Activated T-cell treated with anti-CD3 and anti-CD28 coated beads for 4 hours (primary cell): ENCODE measurements at regions not wholly inside any gene's neighbourhood (a gene's known extent, or its start where the extent isn't known, plus 50 kb on each side); places are given as distances from the start of the nearest gene placed in this dataset.

Experiments used
- DNase-seq: peaks from one replicate; pipeline ENCODE4 v3.0.0-alpha.2; 2020

- DNase-seq, result no peak
Measured at GRCh38 chr9:21672140-21672539, 130.3 kb upstream of the MTAP start.

- no peak for DNase-seq
Measured at GRCh38 chr9:21672761-21673160, 129.7 kb upstream of the MTAP start.

- DNase-seq, result no peak
Measured at GRCh38 chr9:21674894-21675293, 127.5 kb upstream of the MTAP start.

GRCh38 chr9:21677387-21677786 is 125.0 kb upstream of the MTAP start:
- DNase-seq, result no peak

GRCh38 chr9:21677834-21678233 is 124.6 kb upstream of the MTAP start:
- no peak for DNase-seq

- DNase-seq, result no peak
Measured at GRCh38 chr9:21679432-21679831, 123.0 kb upstream of the MTAP start.

- no peak for DNase-seq
Measured at GRCh38 chr9:21680590-21680989, 121.8 kb upstream of the MTAP start.

- no peak for DNase-seq
Measured at GRCh38 chr9:21681641-21682040, 120.8 kb upstream of the MTAP start.

GRCh38 chr9:21682381-21682780 is 120.1 kb upstream of the MTAP start:
- DNase-seq, result no peak

GRCh38 chr9:21682981-21683380 is 119.5 kb upstream of the MTAP start:
- DNase-seq, result no peak

GRCh38 chr9:21683484-21684175 is 118.8 kb upstream of the MTAP start:
- DNase-seq, result no peak

- DNase-seq, result no peak
Measured at GRCh38 chr9:21684231-21684630, 118.2 kb upstream of the MTAP start.

GRCh38 chr9:21684831-21685362 is 117.5 kb upstream of the MTAP start:
- peak; percentile 24 for DNase-seq

- DNase-seq, result no peak
Measured at GRCh38 chr9:21685502-21685901, 116.9 kb upstream of the MTAP start.

GRCh38 chr9:21686738-21687137 is 115.7 kb upstream of the MTAP start:
- DNase-seq, result no peak

- no peak for DNase-seq
Measured at GRCh38 chr9:21687351-21687750, 115.1 kb upstream of the MTAP start.

GRCh38 chr9:21688108-21689102 is 114.0 kb upstream of the MTAP start:
- DNase-seq, result no peak

- DNase-seq, result no peak
Measured at GRCh38 chr9:21689854-21690253, 112.6 kb upstream of the MTAP start.

- DNase-seq, result no peak
Measured at GRCh38 chr9:21690561-21690960, 111.9 kb upstream of the MTAP start.

- no peak for DNase-seq
Measured at GRCh38 chr9:21692390-21692789, 110.0 kb upstream of the MTAP start.

- DNase-seq, result no peak
Measured at GRCh38 chr9:21694424-21694823, 108.0 kb upstream of the MTAP start.

GRCh38 chr9:21695443-21695842 is 107.0 kb upstream of the MTAP start:
- DNase-seq, result no peak

- DNase-seq, result no peak
Measured at GRCh38 chr9:21695874-21696341, 106.5 kb upstream of the MTAP start.

GRCh38 chr9:21696411-21696871 is 106.0 kb upstream of the MTAP start:
- DNase-seq, result no peak
